Lower lobe of right lung (tissue), 2 donors: ENCODE measurements at regions not wholly inside any gene's neighbourhood (a gene's known extent, or its start where the extent isn't known, plus 50 kb on each side); places are given as distances from the start of the nearest gene placed in this dataset.

ENCODE experiments used
- ATAC-seq, 2 donors: fragments of 200-7000 bp; cut with Tn5 transposase; one replicate each; pipeline ENCODE4 v1.9.1; 2020 to 2022; ENCODE audit warnings: mild to moderate bottlenecking in 2 of 2, moderate library complexity in 2 of 2
- DNase-seq: peaks from one replicate; pipeline ENCODE4 v3.0.0-alpha.2; 2020
- H3K27ac ChIP-seq: fragments of 200-600 bp; one replicate; pipeline ENCODE4 v1.8.0; 2022
- H3K27me3 ChIP-seq: fragments of 200-600 bp; one replicate; pipeline ENCODE4 v1.8.0; 2022; ENCODE audit warnings: low read depth
- H3K36me3 ChIP-seq: fragments of 200-600 bp; one replicate; pipeline ENCODE4 v1.8.0; 2022; ENCODE audit warnings: mild to moderate bottlenecking
- H3K4me1 ChIP-seq: fragments of 200-600 bp; one replicate; pipeline ENCODE4 v1.8.0; 2022
- H3K4me3 ChIP-seq: fragments of 200-600 bp; one replicate; pipeline ENCODE4 v1.8.0; 2022; ENCODE audit warnings: mild to moderate bottlenecking
- H3K9me3 ChIP-seq: fragments of 200-600 bp; one replicate; pipeline ENCODE4 v1.8.0; 2022
- CTCF ChIP-seq: fragments of 200-600 bp; IDR thresholded peaks from one replicate; pipeline ENCODE4 v1.8.0; 2022; ENCODE audit warnings: antibody characterized with exemption, mild to moderate bottlenecking
- intact Hi-C: fragments of 100-400 bp; cut with DNase I; formaldehyde crosslinking; loops from one replicate; pipeline ENCODE4 v1.11.0; 2022
- donor health status: DM: no; HTN: yes; CAD: no; lungs with severe emphysema.

DNA sequence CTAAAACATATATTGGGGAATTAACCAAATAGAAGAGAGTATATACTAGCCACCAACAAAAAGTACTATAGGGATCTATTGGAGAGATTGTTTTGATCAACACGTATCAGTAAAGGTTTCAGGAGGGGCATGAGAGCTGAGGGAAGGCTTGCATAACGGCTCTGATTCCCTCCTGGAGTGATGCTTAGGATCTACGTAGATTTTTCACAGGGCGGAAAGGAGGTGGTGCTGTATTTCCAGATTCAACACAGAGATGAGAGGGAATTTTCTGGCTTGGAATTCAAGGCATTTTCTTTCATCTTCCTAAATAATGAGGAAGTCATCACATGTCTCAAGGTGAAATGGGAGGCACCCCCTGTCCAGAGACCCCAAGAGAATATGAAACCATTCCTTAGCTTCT lies 443.8 kb downstream of the CMPK2 start:
- H3K4me1 ChIP-seq = no peaks in the 10 kb centered on the region
- DNase-seq (no peak), ATAC-seq (no peak)
- no peaks in the 10 kb centered on the region for H3K36me3 ChIP-seq
- peaks cover 5% of the 10 kb centered on the region for H3K9me3 ChIP-seq
- H3K4me3 ChIP-seq = no peak overlapping the region
- TF ChIP-seq CTCF = no peak
- no peaks in the 10 kb centered on the region for H3K27me3 ChIP-seq
- H3K27ac ChIP-seq = no peak overlapping the region
- intact Hi-C loops = no loop called here

- Histone ChIP-seq H3K4me1 (no peaks in the 10 kb centered on the region), H3K36me3 (no peaks in the 10 kb centered on the region), H3K27ac (no peak overlapping the region), H3K4me3 (no peak overlapping the region), H3K9me3 (peaks cover 5% of the 10 kb centered on the region), H3K27me3 (no peaks in the 10 kb centered on the region)
- ATAC-seq (no peak), DNase-seq (no peak)
- intact Hi-C loops = no loop called here
- no peak for TF ChIP-seq CTCF
These were observed 442.6 kb downstream of the CMPK2 start for GRCh38 chr2:6423157-6423556.

- no peaks in the 10 kb centered on the region for H3K4me1 ChIP-seq
- no peak for TF ChIP-seq CTCF
- H3K36me3 ChIP-seq = no peaks in the 10 kb centered on the region
- no peaks in the 10 kb centered on the region for H3K27me3 ChIP-seq
- H3K27ac ChIP-seq = no peak overlapping the region
- DNase-seq = no peak
- intact Hi-C loops = no loop called here
- peaks cover 5% of the 10 kb centered on the region for H3K9me3 ChIP-seq
- no peak overlapping the region for H3K4me3 ChIP-seq
- no peak for ATAC-seq
These were observed 441.8 kb downstream of the CMPK2 start for GRCh38 chr2:6423944-6424343.

DNA sequence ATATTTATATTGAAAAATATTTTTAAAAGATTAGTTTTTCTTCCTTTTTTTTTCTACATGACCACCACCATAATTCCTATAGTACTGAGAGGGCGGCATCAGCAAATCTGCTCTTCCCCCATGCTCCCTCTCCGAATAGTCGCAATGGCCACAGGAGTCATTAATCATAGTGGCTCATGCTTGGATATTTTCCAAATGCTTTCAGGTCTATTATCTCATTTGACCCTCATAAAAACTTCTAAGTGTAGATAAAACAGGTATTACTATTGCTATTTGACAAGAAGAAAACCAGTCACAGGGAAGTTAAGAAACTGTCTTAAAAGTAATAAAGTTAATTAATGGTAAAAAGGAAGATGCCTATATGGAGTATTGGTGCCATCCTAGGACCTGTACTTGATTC lies 440.7 kb downstream of the CMPK2 start:
- intact Hi-C loops = no loop called here
- peaks cover 5% of the 10 kb centered on the region for H3K9me3 ChIP-seq
- H3K27me3 ChIP-seq = no peaks in the 10 kb centered on the region
- DNase-seq (no peak), ATAC-seq (no peak)
- no peak overlapping the region for H3K27ac ChIP-seq
- no peak for TF ChIP-seq CTCF
- no peaks in the 10 kb centered on the region for H3K36me3 ChIP-seq
- H3K4me3 ChIP-seq = no peak overlapping the region
- H3K4me1 ChIP-seq = no peaks in the 10 kb centered on the region

DNA sequence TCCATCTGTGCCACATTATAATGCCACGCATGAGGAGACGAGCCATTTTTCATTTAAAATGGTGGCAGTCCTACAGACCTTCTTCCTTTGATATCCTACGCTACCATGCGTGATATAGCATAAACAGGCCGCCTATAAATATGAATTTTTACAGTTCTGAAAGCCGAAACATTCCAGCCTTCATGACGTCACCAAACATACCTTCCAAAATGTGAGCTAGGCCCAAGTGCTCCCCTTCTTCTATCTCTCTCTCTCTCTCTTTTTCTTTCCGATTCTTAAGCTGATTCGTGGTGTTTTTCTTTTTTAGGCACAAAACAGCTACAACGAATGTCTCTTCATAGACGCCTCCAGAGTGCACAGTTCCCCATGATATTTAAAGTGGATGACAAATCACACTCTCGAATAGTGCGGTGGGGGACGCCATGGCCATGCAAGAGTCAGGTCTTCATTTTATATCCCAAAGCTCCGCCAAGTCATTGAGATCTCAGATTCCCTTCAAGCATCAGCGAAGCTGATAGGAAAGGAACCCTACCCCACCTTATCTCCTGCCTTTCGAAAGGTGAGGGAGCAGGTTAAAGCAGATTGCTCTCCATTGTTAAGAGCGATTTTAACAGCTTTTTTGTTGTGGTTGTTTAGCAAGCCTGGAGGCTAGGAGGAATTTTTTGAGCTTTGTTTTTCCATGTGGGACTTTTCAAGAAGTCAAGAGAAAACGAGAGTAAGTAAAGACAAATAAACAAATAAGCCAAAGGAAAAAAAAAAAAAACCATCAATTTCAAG lies 436.3 kb downstream of the CMPK2 start:
- Histone ChIP-seq H3K9me3 (peaks cover 5% of the 10 kb centered on the region), H3K4me1 (no peaks in the 10 kb centered on the region), H3K27me3 (no peaks in the 10 kb centered on the region), H3K27ac (no peak overlapping the region), H3K36me3 (no peaks in the 10 kb centered on the region), H3K4me3 (no peak overlapping the region)
- DNase-seq (no peak), ATAC-seq (no peak)
- intact Hi-C loops = no loop called here
- TF ChIP-seq CTCF = no peak
